IPS-NIHi7 (cell line): ENCODE measurements at regions not wholly inside any gene's neighbourhood (a gene's known extent, or its start where the extent isn't known, plus 50 kb on each side); places are given as distances from the start of the nearest gene placed in this dataset.
A peak's percentile ranks its signal among the peaks of the same experiment; 100 is the strongest.

Experiments used
- DNase-seq: peaks from one replicate; pipeline ENCODE4 v3.0.0; 2012; ENCODE audit warnings: mixed read lengths; ENCODE audit errors: extremely low spot score

- DNase-seq: no peak
Measured at GRCh38 chr11:104529906-104530305, 366.0 kb upstream of the PDGFD start.

GRCh38 chr11:104529213-104529612 is 365.3 kb upstream of the PDGFD start:
- DNase-seq: no peak

- DNase-seq: no peak
Measured at GRCh38 chr11:104526006-104526405, 362.1 kb upstream of the PDGFD start.

- DNase-seq: no peak
Measured at GRCh38 chr11:104525416-104525815, 361.5 kb upstream of the PDGFD start.

GRCh38 chr11:104524254-104524653 is 360.3 kb upstream of the PDGFD start:
- no peak for DNase-seq

GRCh38 chr11:104523611-104524010 is 359.7 kb upstream of the PDGFD start:
- no peak for DNase-seq

- no peak for DNase-seq
Measured at GRCh38 chr11:104522650-104523049, 358.7 kb upstream of the PDGFD start.

GRCh38 chr11:104522123-104522522 is 358.2 kb upstream of the PDGFD start:
- DNase-seq: no peak

GRCh38 chr11:104510169-104510568 is 346.2 kb upstream of the PDGFD start:
- no peak for DNase-seq

GRCh38 chr11:104490182-104490581 is 326.2 kb upstream of the PDGFD start:
- no peak for DNase-seq

- DNase-seq: no peak
Measured at GRCh38 chr11:104488561-104488960, 324.6 kb upstream of the PDGFD start.

- DNase-seq: no peak
Measured at GRCh38 chr11:104487046-104487806, 323.3 kb upstream of the PDGFD start.

GRCh38 chr11:104484804-104485554 is 321.0 kb upstream of the PDGFD start:
- no peak for DNase-seq

- DNase-seq: no peak
Measured at GRCh38 chr11:104476898-104477297, 313.0 kb upstream of the PDGFD start.

- DNase-seq: no peak
Measured at GRCh38 chr11:104476454-104476853, 312.5 kb upstream of the PDGFD start.

- DNase-seq: no peak
Measured at GRCh38 chr11:104467404-104467803, 303.5 kb upstream of the PDGFD start.

GRCh38 chr11:104465321-104465720 is 301.4 kb upstream of the PDGFD start:
- DNase-seq: no peak

- no peak for DNase-seq
Measured at GRCh38 chr11:104464691-104465090, 300.7 kb upstream of the PDGFD start.

- no peak for DNase-seq
Measured at GRCh38 chr11:104462341-104462740, 298.4 kb upstream of the PDGFD start.

GRCh38 chr11:104451197-104451893 is 287.4 kb upstream of the PDGFD start:
- peak; percentile 15 for DNase-seq

GRCh38 chr11:104443387-104443786 is 279.4 kb upstream of the PDGFD start:
- DNase-seq: no peak

- DNase-seq: no peak
Measured at GRCh38 chr11:104442321-104442720, 278.4 kb upstream of the PDGFD start.

- no peak for DNase-seq
Measured at GRCh38 chr11:104435494-104435893, 271.5 kb upstream of the PDGFD start.
